Head of caudate nucleus (tissue), 42 donors: ENCODE measurements at regions not wholly inside any gene's neighbourhood (a gene's known extent, or its start where the extent isn't known, plus 50 kb on each side); places are given as distances from the start of the nearest gene placed in this dataset.

Experiments used
- DNase-seq, 42 donors: peaks; one replicate each; pipeline versions ENCODE4 v3.0.0 to v3.0.0-alpha.2; 2020 to 2021; ENCODE audit warnings: mixed read lengths in 7 of 42
- intact Hi-C: fragments of 100-400 bp; cut with DNase I; formaldehyde crosslinking; loops from one replicate; pipeline ENCODE4 v1.15.0; 2022

DNA sequence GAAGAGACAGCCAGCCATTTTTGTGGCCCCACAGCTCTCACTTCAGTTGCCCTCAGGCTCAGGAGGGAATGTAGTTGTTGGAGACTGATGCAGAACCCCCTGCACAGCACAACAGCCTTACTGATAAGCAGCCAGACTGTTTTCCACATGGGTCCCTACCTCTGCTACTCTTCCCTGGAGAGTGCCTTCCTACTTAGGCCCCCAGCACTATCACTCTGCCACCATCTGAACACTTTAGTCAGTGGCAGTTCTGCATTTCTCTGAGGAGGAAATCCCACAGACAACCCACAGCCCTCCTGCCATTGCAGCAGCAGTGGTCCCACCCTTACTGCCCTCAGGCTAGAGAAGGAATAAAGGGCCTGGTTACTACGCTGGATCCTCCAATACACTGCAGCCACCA is 61.8 kb upstream of the PTPRD start:
- DNase-seq: no peak
- intact Hi-C loops: no loop called here

DNA sequence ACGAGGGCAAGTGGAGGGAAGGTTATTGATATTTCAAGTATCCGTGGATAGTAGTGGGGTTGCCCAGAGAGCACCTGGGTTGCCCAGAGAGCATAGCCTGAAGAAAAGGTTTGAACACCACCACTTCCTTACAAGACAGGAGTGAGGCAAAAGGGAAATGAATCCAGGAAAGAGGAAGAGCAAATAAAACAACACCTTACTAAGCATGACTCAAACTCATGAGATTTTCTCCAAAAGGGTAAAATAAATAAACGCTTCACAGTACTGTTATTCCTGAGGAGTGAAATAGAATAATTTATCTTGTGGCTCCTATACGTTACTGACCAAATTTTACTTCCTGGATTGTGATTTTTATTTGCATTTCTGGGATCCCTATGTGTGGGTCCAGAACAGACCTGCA is 65.2 kb upstream of the PTPRD start:
- DNase-seq: no peak
- intact Hi-C loops: no loop called here

DNA sequence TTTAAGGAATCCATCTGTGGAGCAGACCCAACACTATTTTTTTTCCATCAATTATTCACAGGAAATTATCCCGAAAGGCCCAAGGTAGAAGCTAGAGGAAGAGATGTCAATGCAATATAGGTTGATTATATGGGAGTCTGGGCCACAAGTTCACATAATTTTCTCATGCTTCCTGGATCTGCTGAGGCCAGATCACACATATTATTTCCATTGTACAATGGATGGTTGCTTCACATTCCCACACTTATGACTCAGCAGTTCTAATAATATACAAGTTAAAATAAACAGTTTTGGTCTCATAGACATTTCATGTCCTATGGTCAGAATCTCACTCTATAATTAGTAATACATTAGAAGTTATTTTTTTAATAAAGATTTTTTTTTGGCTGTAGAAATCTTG is 66.0 kb upstream of the PTPRD start:
- DNase-seq: no peak
- intact Hi-C loops: no loop called here

DNA sequence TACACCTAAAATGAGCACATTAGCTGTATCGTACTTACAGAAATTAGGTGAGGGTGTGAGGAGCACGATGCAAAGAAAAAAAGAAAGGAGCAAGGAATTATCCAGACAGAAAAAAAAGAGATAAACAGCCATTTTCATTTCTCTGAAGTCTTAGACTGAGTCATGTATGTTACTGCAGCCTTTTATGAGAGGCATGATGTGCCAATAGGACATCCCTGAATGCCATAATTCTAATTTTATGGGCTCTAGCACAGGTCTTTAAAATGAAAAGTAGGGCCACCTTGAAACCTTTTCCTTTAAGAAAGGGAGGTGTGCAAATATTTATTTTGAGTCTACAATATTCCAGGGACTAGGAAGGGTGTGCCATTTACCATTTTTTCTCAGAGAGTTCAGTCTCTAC is 74.1 kb upstream of the PTPRD start:
- no peak for DNase-seq
- intact Hi-C loops: no loop called here

GRCh38 chr9:10690546-10690945 is 77.7 kb upstream of the PTPRD start:
- intact Hi-C loops: no loop called here
- no peak for DNase-seq

GRCh38 chr9:10697044-10697443 is 84.2 kb upstream of the PTPRD start:
- DNase-seq: no peak
- intact Hi-C loops: no loop called here

DNA sequence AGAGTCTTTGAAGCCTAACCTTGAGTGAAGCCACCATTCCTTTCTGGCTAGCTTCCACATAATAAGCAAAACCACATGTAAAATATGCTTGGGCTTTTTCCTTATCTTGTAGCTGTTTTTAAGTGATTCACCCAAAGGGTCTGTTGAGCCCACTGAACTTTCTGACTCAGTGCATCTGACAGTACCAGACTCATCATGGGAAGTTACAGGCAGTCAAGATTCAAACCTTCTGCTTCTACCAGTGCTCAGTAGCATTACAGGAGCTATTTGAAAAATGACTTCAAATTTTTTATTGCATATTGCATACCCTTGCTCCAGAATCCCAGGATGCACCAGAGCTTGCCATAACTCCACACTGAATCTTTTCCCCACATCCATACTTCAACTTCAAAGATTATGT is 87.5 kb upstream of the PTPRD start:
- intact Hi-C loops: no loop called here
- no peak for DNase-seq

GRCh38 chr9:10700915-10701314 is 88.1 kb upstream of the PTPRD start:
- intact Hi-C loops: no loop called here
- DNase-seq: no peak

GRCh38 chr9:10701906-10702305 is 89.1 kb upstream of the PTPRD start:
- no peak for DNase-seq
- intact Hi-C loops: no loop called here

DNA sequence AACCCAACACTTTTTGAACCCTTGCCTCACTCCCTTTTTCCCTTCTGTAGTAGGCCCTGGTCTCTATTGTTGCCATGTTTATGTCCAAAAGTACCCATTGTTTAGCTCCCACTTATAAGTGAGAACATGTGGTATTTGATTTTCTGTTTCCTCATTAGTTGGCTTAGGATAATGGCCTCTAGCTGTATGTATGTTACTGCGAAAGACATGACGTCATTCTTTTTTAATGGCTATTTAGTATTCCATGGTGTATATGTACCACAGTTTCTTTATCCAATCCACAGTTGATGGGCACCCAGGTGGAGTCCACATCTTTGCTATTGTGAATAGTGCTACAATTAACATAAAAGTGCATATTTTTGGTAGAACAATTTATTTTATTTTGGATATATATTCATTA is 90.3 kb upstream of the PTPRD start:
- intact Hi-C loops: no loop called here
- no peak for DNase-seq

DNA sequence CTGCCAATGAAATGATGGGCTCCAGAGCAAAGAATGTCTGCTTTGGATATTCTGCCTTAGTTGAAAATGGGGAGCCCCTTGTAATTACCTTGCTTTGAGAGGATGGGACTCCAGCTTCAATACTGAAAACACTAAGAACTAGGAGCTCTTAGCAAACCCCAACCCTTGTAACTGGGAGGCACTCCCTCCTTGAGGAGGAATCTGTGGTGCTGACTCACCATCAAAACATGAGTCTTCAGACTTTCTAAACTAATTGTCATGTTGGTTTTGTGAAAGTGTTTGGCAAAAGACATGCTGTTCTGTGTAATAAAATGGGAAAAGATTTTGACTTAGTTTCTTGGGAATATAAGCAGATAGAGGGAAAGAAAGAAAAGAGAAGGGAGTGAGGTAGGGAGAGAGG is 91.9 kb upstream of the PTPRD start:
- intact Hi-C loops: no loop called here
- no peak for DNase-seq

DNA sequence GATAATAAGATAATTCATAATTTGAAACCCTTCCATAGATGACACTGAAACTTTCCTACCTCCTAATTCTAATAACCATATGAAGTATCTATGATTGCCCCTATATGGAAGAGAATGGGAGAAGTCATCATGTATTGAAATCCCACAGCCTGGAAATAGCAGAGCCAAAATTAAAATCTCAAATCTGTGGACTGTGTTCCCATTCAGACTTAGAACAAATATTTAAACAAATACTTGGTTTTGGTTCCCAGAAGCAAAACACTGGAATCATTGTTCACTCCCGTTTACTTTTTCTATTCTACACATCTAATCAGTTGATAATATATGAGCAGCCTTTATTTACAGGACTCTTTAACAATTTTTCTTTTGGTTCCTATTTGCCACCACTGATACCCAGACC is 92.6 kb upstream of the PTPRD start:
- intact Hi-C loops: no loop called here
- no peak for DNase-seq

DNA sequence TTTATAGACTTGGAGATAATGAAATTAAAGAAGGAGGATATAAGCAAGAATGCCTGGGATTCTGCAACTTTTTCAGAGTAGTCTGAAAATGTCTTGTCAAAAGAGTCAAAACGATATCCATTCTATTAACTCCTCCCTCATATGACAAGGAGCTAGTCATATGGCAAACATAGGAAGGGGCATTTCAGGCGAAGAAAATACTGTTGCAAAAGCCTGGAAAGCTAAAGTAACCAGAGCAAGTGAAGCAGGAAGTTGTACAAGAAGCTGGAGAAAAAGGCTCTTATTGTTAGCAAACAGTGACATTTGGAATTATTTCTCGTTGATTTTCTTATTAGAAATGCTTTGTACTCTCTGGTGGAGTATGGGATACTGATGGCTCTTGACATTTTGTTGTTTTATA is 94.0 kb upstream of the PTPRD start:
- DNase-seq: no peak
- intact Hi-C loops: no loop called here

DNA sequence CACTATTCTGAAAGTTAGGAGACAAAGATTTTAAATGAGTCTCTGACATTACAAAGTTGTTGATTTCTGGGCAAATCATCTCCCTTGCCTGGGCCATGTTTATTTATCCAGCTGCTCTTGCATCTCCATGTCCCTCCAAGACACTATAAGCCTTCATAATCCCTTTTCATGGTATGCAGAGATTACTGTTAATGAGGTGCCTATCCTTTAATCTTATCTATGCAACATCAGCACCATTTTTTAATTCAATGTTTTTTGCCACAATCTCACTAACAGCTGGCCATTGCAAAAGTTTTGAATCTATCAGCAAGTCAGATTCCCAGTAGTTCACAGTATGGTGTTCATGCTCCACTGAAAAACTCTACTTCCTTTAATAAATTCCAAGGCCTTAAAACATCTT is 108.5 kb upstream of the PTPRD start:
- DNase-seq: no peak
- intact Hi-C loops: no loop called here

DNA sequence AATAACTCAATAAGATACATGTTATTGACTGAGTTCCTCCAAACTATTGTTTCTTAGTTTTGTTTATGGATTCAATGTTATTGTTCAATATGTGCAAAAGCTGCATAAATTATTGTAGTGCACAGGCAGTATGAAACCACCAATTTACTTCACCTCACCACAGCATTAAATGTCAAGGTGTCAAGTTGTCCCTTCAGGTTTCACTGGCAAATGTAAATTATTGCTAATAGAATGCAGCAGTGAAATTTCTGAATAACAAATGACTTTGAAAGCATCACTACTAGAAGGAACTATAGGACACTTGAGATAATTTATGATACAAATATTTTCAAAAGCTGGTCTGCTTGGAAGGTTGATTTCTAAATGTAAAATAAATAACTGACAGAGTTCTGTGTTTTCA is 116.4 kb upstream of the PTPRD start:
- no peak for DNase-seq
- intact Hi-C loops: no loop called here

DNA sequence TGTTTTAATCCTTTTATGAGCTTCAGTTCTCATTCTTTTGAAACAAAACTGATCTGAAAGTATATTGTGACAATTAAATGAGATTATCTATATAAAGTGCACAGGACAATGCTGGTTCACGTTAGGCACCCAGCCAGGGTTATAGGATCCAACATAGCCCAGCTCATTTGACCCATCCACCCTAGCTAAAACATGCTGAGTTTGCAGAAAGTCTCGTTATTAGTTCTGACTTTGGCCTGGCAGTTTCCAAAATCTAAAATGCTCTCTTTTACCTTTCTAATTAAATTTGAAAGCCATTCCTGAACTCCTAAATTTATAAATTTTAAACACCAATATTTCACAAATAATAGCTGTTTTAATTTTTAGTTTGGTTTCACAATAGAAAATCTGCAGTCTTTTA is 131.9 kb upstream of the PTPRD start:
- intact Hi-C loops: no loop called here
- no peak for DNase-seq

DNA sequence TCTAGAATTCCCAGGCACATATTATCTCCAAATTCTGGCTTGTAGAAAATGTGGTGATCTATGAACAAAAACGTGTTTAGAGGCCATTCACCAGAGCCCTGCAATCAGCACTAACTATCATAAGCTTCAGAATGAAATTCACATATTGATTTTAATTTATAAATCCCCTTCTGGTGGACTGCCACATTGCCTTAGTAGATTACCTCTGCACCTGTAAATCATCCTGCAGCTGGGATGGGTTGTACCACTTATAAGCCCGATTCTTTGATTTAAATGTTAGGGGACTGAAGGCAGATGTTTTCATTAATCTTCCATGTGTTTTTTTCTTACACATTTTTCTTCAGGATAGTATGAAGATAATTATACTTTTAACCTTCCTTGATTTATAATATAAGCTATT is 140.7 kb upstream of the PTPRD start:
- intact Hi-C loops: no loop called here
- DNase-seq: no peak

DNA sequence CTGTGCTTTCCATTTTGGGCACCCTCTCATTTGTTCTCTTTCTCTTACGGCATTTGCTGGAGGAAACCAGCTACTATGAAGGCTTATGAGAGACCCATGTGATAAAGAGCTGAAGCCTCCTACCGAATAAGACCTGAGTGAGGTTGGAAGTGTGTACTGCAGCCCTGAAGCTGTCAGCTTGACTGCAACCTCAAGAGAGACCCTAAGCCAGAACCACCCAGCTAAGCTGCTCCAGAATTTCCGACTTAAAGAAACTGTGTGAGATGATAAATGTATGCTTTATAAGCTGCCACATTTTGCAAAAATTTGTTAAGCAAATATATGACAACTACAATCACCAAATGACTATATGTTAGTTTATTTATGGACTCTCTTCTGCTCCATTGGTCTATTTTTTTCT is 151.7 kb upstream of the PTPRD start:
- no peak for DNase-seq
- intact Hi-C loops: no loop called here

DNA sequence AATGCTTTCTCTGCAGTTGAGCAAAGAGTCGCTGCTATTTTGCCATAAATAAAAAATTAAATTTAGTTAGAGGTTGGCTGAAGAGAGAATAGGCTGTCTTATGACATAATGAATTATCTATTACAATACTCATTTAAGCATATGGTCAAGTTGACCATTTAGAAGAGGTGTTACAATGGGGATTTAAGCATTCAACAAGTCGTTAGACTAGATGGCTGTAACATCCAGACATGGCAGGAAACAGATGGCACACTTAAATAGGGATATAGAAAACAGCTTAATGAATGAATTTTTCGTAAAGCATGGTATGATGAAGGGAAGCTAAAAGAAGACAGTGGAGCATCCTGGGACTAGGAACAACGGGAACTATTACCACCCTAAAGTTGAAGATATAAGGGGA is 160.3 kb upstream of the PTPRD start:
- no peak for DNase-seq
- intact Hi-C loops: no loop called here

- DNase-seq: no peak
- intact Hi-C loops: no loop called here
Measured at GRCh38 chr9:10774051-10774450, 161.2 kb upstream of the PTPRD start.

GRCh38 chr9:10785255-10785654 is 172.5 kb upstream of the PTPRD start:
- DNase-seq: no peak
- intact Hi-C loops: no loop called here

DNA sequence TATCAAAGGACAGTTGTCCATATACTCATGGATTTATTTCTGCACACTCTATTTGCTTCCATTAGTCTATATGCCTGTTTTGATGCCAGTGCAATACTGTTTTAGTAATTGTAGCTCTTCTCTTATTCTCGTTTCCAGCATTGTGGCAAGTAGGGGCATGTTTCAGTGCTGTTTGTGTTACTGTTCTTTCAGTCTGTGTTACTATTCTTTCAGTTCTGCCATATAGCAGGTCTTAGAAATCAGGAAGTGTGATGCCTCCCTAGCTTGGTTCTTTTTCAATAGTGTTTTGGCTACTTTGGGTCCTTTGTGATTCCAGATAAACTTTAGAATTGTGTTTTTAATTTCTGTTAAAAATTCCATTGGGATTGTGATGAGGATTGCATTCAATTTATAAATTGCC is 180.5 kb upstream of the PTPRD start:
- intact Hi-C loops: no loop called here
- no peak for DNase-seq

DNA sequence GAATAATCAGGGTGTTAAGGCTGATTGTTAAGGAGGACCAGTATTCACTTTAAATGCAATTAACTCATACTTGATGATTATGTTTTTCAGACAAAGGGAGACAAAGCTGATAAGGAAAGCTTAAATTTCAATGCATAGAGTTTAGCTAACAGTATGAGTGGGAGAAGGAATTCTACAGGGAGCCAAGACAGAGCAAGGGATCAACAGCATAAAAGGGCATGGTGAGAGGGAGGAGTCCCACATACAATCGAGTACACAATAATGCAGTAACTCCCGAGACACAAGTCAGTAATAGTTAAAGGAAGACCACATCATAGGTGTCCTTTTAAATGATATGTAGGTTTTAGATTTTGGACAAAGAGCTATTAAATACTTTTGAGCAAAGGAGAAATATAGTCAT is 191.7 kb upstream of the PTPRD start:
- intact Hi-C loops: no loop called here

More for the DNA sequence above, 191.7 kb upstream of the PTPRD start:
- no peak for DNase-seq
